HG03196 (cell line): ENCODE measurements at regions not wholly inside any gene's neighbourhood (a gene's known extent, or its start where the extent isn't known, plus 50 kb on each side); places are given as distances from the start of the nearest gene placed in this dataset.

Source experiments
- ATAC-seq: cut with Tn5 transposase; IDR thresholded peaks from one replicate; pipeline ENCODE4 v1.9.1; 2021; ENCODE audit not compliant: unreplicated experiment

- no peak for ATAC-seq
Observed at GRCh38 chr3:109532257-109533216, 195.2 kb upstream of the DPPA4 start.

GRCh38 chr3:109545746-109546145, 208.4 kb upstream of the DPPA4 start:
- ATAC-seq = no peak

GRCh38 chr3:109548192-109548938, 211.0 kb upstream of the DPPA4 start:
- ATAC-seq = no peak

DNA sequence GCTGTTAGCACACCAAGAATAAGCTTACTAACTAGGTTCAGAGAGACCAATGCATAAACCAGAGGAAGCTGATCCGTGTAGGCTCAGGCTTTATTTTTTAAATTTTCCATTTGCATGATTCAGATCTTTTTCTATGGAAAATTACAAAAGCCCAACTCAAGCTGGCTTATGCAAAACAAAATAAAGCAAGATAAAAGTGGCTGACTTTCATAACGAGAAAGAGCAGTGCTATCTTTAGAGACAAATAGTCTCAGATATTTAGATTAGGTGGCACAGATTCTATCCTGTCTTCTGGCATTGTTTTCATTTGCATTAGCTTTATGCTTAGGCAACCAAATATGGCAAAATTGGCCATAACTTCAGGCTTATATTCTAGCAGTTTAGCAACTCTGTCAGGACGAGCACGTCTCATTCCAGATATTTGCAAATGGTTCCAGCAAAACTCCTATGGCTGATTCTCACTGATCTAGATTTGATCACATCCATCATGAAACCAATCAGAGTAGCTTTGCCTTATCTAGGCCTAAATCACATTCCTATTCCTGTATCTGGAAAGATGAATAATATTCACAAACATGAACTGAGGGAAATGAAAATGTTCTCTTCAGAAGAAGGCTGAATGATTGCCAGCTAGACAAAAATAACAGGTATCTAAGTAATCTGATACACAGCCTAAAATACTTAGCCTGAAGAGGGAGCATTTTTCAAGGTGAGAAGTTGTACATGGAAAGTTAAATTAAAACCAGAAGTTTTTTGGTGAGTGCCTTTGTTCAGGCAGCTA, 216.4 kb upstream of the DPPA4 start:
- no peak for ATAC-seq

- no peak for ATAC-seq
Observed at GRCh38 chr3:109559389-109559788, 222.0 kb upstream of the DPPA4 start.

DNA sequence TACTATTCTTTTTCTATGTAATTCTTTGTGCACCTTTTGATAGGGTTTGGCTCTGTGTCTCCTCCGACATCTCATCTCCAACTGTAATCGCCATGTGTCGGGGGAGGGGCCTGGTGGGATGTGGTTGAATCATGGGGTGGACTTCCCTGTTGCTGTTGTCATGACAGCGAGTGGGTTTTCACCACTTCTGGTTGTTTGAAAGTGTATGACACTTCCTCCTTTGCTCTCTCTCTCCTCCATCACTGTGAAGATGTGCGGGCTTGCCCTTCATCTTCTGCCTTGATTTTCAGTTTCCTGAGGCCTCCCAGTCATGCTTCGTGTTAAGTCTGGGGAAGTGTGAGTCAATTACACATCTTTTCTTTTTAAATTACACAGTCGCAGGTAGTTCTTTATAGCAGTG, 225.8 kb upstream of the DPPA4 start:
- ATAC-seq = no peak

GRCh38 chr3:109569135-109569846, 231.9 kb upstream of the DPPA4 start:
- ATAC-seq = no peak

- ATAC-seq = no peak
Observed at GRCh38 chr3:109570408-109570807, 233.1 kb upstream of the DPPA4 start.

- ATAC-seq = no peak
Observed at GRCh38 chr3:109572301-109572700, 235.0 kb upstream of the DPPA4 start.

DNA sequence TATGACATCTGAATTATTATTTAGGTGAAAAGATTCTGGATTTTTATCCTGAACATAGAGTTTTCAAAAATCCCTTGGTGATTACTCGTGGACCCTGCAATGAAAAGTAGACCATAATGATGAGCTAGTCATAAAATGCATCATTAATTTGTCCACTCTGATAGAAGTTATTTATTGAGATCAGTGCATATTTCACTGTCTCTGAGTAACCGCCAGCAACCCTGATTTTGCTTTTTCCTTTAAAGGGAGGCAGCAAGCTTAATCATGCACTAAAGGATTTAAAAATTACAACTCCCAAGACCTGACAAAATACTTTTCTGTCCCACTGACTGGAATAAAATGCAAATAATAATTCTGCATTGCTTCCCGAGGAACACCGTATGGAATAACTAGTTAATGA, 259.6 kb upstream of the DPPA4 start:
- no peak for ATAC-seq

DNA sequence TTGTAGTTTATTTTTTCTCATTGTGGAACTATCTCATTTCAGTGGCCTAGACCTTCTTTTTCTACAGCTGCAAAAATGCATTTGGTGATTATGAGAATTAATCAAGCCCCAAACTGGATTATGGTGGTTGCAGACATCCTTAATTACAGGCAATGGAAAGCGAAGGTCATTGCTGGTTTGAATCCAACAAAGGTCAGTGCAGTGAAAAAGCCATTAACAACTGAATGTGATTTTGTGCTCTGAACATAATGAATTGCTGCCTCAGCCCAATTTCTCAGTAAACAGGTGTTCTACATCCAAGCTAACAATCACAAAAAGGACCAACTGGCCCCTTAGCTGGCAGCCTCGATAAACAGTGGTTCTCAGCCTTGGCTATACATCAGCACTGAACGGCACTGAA, 260.1 kb upstream of the DPPA4 start:
- ATAC-seq = no peak

GRCh38 chr3:109607897-109608296, 270.6 kb upstream of the DPPA4 start:
- ATAC-seq = no peak

- no peak for ATAC-seq
Observed at GRCh38 chr3:109608574-109608973, 271.2 kb upstream of the DPPA4 start.

DNA sequence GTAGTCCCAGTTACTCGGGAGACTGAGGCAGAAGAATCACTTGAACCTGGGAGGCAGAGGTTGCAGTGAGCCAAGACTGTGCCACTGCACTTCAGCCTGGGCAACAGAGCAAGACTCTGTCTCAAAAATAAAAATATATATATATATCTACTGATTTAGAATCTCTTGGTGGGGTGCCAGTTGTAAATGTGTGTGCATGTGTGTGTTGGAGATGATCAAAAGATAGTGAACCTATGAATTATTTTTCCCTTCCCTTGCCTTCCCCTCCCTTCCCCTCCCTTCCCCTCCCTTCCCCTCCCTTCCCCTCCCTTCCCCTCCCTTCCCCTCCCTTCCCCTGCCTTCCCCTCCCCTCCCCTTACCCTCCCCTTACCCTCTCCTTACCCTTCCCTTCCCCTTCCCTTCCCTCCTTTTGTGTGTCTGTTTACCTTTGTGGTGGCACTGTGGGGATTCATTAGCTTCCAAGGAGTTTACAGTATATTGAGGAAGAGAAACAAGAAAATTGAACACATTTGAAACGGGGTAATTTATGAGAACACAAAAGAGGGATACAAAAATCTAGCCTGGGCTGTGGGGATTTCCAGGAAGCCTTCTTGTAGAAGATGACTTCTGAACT, 281.5 kb upstream of the DPPA4 start:
- no peak for ATAC-seq

DNA sequence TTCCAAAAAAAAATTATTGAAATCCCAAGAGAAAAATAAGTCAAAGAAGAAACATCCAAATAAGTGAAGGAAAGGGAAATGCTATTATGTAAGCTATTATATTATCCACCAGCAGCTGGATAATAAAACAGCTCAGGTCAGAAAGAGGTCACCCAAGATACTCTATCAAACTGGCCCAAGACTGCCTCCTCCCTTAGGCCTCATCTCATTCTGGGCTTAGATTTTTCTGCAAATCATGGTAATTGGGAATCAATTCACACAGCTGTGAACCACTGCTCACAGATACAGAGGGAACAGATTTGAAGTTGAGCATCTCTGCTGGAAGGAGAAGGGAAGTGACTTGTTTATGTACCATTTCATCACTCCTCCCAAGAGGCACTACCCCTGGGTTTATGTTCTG, 294.6 kb upstream of the DPPA4 start:
- no peak for ATAC-seq

GRCh38 chr3:109640146-109640652, 302.9 kb upstream of the DPPA4 start:
- ATAC-seq = no peak

- no peak for ATAC-seq
Observed at GRCh38 chr3:109642025-109642424, 304.7 kb upstream of the DPPA4 start.

DNA sequence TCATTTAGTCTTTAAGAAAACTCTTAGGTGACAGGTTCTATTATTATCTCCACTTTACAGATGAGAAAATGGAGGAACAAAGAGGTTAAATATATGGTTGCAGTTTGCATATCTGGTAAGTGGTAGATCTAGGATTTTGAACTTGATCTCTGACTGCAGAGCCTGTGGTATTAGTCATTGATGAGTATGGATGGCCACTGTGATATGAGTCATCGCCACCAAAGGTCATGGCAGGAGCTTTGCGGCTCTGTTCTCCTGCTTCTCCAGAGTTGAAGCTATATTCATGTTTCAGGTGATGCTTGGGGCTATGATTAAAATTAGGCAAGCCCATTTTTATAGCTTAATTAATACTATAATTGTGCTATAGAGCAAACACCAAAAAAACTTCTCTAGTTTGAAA, 306.2 kb upstream of the DPPA4 start:
- no peak for ATAC-seq

- ATAC-seq = no peak
Observed at GRCh38 chr3:109644332-109644731, 307.0 kb upstream of the DPPA4 start.

DNA sequence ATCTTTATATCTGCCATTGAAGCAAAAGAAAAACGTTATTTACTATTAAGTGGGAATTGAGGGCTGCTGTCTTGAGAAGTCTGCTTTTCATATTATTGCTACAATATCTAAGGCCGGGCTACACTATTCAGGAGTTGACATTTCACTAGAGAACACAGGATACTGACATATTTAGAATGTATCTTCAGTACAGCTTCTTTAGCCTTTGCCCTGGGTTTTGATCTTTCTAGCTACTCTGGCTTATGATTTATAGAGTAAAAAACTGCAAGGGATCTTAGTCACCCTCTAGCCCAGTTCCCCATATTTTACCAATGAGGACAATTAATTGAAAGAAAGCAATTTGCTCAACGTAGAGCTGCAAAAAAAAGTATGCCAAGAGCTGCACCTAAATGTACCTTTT, 307.4 kb upstream of the DPPA4 start:
- no peak for ATAC-seq
